ENCODE measurements at regions not wholly inside any gene's neighbourhood (a gene's known extent, or its start where the extent isn't known, plus 50 kb on each side); places are given as distances from the start of the nearest gene placed in this dataset.

DNA sequence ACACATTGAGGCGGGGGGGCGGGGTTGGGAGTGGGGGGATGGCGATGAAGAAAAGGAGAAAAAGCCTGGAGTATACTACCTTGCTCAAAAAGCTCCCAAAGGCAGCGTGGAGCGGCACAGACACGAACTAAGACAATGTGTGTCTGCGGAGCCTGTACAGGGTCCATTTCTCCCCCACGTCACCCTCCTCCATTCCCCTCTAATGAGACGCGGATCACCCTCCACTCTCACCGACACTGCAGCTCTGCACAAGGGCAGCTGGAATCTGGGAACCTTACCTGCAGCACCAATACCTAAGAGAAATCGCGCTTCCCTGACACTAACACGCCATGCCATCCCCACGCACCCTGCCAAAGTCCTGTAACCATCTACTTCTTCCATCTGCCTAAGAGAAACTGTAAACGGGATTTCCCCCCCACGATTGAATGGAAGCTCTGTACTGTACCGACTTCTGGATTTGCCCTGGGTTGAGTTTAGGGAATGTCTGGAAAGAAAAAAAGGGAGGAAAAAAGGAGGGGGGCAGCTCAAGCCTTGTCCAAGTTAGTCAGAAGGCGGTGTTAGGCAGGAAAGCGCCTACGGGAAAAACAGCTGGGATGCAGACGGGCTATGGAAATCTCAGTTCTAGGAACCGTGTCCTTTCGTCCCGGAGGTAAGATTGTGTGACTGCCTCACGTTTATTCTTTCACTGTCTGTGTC, 125.7 kb upstream of the C11orf58 start:
- no peak overlapping the region for H2AFZ ChIP-seq (ENCODE audit: low read length)
- DNase-seq, result peak; percentile 32

More for the DNA sequence above, 125.7 kb upstream of the C11orf58 start:
- Histone ChIP-seq H3K79me1 (ENCODE audit: insufficient read depth, low read depth, low read length, poor library complexity, severe bottlenecking) (no peaks in the 10 kb centered on the region), H2BK12ac (ENCODE audit: insufficient read length, low read depth, low read length) (no peak overlapping the region), H3K23ac (ENCODE audit: insufficient read length, low read depth, low read length) (no peak overlapping the region), H4K8ac (replicated peaks; ENCODE audit: insufficient read length, low read depth, low read length) (no peak overlapping the region), H4K5ac (ENCODE audit: insufficient read length, low read depth, low read length) (no peak overlapping the region), H4K20me1 (ENCODE audit: control insufficient read depth, insufficient read depth, insufficient read length) (peaks cover 3% of the 10 kb centered on the region), H2BK120ac (ENCODE audit: low read depth, low read length, poor library complexity, severe bottlenecking) (no peak overlapping the region), H3K9me3 (ENCODE audit: control insufficient read depth, low read depth, low read length) (no peaks in the 10 kb centered on the region), H2BK15ac (ENCODE audit: low read depth, low read length) (no peak overlapping the region), H3T11ph (ENCODE audit: low read length) (no peak overlapping the region), H3K4ac (ENCODE audit: low read depth, low read length) (no peak overlapping the region), H3K4me1 (ENCODE audit: insufficient read depth, low read length) (no peaks in the 10 kb centered on the region), H3K18ac (ENCODE audit: insufficient read length, low read depth, low read length) (no peak overlapping the region), H4K91ac (ENCODE audit: insufficient read length, low read depth, low read length) (no peak overlapping the region), H3K56ac (ENCODE audit: insufficient read length, low read depth, low read length) (no peak overlapping the region), H3K79me2 (ENCODE audit: insufficient read depth, low read length) (no peaks in the 10 kb centered on the region), H3K23me2 (ENCODE audit: insufficient read length, low read depth, low read length, poor library complexity, severe bottlenecking) (peaks cover 19% of the 10 kb centered on the region), H3K4me2 (ENCODE audit: insufficient read depth, insufficient read length, low read length) (peak overlapping the region; percentile 96), H3K27me3 (ENCODE audit: insufficient read depth, low read length) (peaks cover 66% of the 10 kb centered on the region), H2BK5ac (ENCODE audit: insufficient read length, low read length) (no peak overlapping the region), H3K27ac (ENCODE audit: insufficient read length, low read depth, low read length) (no peak overlapping the region), H2BK20ac (ENCODE audit: low read depth, low read length, poor library complexity, severe bottlenecking) (no peak overlapping the region), H2AK5ac (ENCODE audit: insufficient read length, low read length) (no peak overlapping the region), H3K9ac (ENCODE audit: extremely low read depth, insufficient read length, low read length) (no peak overlapping the region), H3K14ac (ENCODE audit: insufficient read depth, low read length) (no peak overlapping the region)
- no peaks in the 10 kb centered on the region; a peak in 1 of 5 replicates for H3K9me3 Mint-ChIP-seq
- H3K27ac Mint-ChIP-seq, result no peak overlapping the region
- peaks cover 21 to 37% of the 10 kb centered on the region in 2 experiments for H3K4me1 Mint-ChIP-seq
- TF ChIP-seq, protein P1, sequence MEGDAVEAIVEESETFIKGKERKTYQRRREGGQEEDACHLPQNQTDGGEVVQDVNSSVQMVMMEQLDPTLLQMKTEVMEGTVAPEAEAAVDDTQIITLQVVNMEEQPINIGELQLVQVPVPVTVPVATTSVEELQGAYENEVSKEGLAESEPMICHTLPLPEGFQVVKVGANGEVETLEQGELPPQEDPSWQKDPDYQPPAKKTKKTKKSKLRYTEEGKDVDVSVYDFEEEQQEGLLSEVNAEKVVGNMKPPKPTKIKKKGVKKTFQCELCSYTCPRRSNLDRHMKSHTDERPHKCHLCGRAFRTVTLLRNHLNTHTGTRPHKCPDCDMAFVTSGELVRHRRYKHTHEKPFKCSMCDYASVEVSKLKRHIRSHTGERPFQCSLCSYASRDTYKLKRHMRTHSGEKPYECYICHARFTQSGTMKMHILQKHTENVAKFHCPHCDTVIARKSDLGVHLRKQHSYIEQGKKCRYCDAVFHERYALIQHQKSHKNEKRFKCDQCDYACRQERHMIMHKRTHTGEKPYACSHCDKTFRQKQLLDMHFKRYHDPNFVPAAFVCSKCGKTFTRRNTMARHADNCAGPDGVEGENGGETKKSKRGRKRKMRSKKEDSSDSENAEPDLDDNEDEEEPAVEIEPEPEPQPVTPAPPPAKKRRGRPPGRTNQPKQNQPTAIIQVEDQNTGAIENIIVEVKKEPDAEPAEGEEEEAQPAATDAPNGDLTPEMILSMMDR (conservative IDR thresholded peaks at IDR 0.05), result no peak
- H3K36me3 Mint-ChIP-seq (ENCODE audit: insufficient read depth in 1 of 3, low read depth in 3 of 3), result no peaks in the 10 kb centered on the region
- H3K27me3 Mint-ChIP-seq (ENCODE audit: low read depth), result peaks cover 22% of the 10 kb centered on the region
- peak overlapping the region; percentile 63 to 84 for H3K4me3 Mint-ChIP-seq
- WGBS (ENCODE audit: extremely low coverage, insufficient read length, low lambda C conversion rate), result no CpG with 5 or more reads among the region's 26 CpGs

Data from H9 (cell line).